ENCODE measurements at regions not wholly inside any gene's neighbourhood (a gene's known extent, or its start where the extent isn't known, plus 50 kb on each side); places are given as distances from the start of the nearest gene placed in this dataset.

DNA sequence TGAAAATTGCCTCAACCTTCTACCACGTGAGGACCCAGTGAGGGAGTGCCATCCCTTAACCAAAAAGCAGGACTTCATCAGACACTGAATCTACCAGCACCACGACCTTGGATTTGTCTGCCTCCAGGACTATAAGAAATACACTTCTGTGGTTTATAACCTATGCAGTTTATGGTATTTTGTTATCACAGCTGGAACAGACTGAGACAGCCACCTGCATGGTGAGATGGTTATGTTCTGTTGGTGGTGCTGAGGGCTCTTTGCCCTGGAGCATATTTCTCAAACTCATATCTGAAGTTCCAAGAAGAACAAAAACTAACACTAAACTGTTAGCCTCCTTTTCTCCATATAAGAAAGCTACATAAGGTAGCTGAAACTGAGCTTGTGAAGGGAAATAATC lies 69.8 kb upstream of the RGS18 start:
- no peak overlapping the region for H3K4me3 ChIP-seq (ENCODE audit: low read depth, low read length)
- TF ChIP-seq, protein P1, sequence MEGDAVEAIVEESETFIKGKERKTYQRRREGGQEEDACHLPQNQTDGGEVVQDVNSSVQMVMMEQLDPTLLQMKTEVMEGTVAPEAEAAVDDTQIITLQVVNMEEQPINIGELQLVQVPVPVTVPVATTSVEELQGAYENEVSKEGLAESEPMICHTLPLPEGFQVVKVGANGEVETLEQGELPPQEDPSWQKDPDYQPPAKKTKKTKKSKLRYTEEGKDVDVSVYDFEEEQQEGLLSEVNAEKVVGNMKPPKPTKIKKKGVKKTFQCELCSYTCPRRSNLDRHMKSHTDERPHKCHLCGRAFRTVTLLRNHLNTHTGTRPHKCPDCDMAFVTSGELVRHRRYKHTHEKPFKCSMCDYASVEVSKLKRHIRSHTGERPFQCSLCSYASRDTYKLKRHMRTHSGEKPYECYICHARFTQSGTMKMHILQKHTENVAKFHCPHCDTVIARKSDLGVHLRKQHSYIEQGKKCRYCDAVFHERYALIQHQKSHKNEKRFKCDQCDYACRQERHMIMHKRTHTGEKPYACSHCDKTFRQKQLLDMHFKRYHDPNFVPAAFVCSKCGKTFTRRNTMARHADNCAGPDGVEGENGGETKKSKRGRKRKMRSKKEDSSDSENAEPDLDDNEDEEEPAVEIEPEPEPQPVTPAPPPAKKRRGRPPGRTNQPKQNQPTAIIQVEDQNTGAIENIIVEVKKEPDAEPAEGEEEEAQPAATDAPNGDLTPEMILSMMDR (IDR thresholded peaks at IDR 0.05; ENCODE audit: borderline replicate concordance, insufficient read depth, low read depth, low read length): no peak

DNA sequence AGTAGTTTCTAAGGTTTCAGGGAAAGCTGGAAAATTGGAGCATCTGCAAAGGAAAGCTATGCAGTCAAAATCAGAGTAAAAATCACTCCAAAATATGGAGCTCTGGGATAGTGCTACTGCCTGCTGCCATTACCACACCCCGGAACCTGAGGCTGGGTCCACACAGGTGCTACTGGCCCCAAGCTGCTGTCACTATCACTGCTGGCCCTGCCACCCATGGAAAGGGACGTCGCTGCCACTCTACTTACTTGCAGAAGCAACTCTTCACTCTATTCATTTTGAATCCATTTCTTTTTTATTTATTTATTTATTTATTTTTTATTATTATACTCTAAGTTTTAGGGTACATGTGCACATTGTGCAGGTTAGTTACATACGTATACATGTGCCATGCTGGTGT lies 60.3 kb upstream of the RGS18 start:
- TF ChIP-seq, protein P1 (IDR thresholded peaks at IDR 0.05; ENCODE audit: borderline replicate concordance, insufficient read depth, low read depth, low read length): no peak
- no peak overlapping the region for H3K4me3 ChIP-seq (ENCODE audit: low read depth, low read length)

DNA sequence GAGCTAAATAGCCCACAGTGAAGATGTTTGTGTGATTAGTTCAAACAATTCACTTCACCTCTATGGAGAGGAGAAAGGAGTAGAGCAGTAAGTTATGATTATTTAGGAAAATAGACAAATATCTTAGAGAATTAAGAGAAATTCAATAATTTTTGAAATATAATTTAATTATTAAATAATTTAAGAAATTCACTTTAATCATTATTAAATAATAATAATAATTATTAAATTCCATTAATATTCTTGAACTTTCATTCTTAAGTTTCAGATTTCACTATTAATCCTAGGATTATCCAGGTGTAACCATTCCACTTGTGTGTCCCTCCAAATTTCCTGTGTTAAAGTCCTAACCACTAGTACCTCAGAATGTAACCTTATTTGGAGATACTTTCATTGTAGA lies 58.9 kb upstream of the RGS18 start:
- TF ChIP-seq, protein P1 (IDR thresholded peaks at IDR 0.05; ENCODE audit: borderline replicate concordance, insufficient read depth, low read depth, low read length): no peak
- H3K4me3 ChIP-seq (ENCODE audit: low read depth, low read length): no peak overlapping the region

DNA sequence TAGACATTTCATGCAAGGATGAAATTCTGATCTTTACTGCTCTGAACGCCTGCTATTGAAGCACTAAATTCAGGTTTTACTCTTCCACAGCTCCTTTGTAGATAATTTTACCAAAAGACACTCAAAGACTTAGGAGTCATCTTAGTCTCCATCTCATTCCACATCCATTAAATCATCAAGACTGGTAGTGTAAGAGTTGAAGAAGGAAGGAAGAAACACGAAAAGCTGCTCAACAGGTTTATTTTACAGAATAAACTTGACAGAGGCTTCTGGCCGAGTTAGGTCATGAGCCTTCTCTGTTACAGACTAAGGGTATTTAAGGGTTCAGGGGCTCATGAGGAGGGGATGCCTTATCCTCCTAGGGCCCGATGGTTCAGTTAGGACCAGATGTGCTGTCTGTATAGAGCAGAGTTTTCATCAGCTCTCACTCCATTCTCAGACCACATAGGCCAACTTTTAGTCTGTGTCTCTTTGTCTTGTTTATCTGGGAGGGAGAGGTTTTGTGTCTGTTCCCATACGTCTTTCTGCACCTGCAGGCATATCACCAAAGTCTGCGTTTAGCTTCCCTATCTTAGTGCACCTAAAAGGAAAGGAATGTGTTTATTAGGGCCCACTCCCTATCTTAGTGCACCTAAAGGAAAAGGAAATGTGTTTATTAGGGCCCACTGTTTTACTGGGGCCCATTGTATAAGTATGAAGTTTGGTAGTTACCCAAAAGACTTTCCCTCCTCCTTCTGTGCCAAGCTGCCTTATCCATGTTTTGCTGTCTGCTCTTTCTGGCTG lies 57.4 kb upstream of the RGS18 start:
- TF ChIP-seq, protein P1 (IDR thresholded peaks at IDR 0.05; ENCODE audit: borderline replicate concordance, insufficient read depth, low read depth, low read length): no peak

DNA sequence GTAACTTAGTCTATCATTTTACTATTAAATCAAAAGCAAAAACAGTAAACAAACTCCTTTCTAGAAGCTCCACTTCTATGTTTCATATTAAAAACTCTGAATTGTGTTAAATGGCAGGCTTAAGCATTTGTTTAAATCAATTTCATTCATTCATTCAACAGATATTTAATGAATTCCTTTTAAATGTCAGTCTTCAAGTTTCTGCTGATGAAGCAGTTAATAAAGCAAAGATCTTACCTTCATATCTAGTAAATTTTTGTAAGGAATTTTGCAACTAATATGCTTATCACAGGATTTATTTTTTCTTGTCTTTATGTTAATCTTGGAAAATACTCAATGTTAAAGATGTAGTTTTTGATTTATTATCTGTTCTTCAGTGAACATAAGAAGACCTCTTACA lies 54.1 kb upstream of the RGS18 start:
- no peak overlapping the region for H3K4me3 ChIP-seq (ENCODE audit: low read depth, low read length)
- TF ChIP-seq, protein P1 (IDR thresholded peaks at IDR 0.05; ENCODE audit: borderline replicate concordance, insufficient read depth, low read depth, low read length): no peak

More for the DNA sequence above, 57.4 kb upstream of the RGS18 start:
- H3K4me3 ChIP-seq (ENCODE audit: low read depth, low read length): no peak overlapping the region

DNA sequence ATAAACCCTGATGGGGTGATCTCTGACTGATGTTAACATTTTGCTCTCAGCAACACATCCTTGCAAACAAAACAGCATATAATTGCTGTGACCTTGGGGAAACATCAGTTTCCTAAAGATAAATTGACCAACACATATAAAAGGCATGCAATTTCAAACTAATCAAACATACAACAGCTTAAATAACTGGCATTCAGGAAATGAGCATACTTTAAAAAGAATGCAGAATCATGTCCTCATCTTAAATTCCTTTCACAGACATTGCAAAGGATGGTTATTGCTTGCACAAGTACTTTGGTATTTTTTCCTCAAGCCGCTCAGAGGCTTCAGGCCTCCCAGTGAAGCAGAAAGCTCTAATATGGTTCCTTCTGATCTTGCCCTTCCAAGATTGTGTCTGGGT lies 53.4 kb upstream of the RGS18 start:
- no peak overlapping the region for H3K4me3 ChIP-seq (ENCODE audit: low read depth, low read length)
- TF ChIP-seq, protein P1 (IDR thresholded peaks at IDR 0.05; ENCODE audit: borderline replicate concordance, insufficient read depth, low read depth, low read length): no peak

DNA sequence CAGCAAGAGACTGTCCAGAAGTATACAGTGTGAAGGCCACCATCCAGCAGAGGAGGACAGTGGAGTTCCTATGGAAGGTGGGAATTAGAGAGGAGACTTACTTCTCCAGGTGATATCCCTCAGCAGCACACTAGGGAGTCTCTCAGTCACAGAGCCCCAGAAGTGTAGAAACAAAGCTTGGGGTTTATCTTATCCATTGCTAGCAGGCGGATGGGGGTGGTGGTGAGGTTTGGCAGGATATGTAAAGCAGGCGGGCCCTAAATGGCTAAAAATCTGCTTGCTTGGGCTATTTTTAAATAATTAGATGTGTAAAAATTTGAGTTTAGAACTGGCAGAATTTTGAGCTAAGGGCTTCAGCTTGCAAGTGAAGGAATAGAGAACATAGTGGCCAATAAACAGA lies 50.1 kb upstream of the RGS18 start:
- TF ChIP-seq, protein P1 (IDR thresholded peaks at IDR 0.05; ENCODE audit: borderline replicate concordance, insufficient read depth, low read depth, low read length): no peak
- no peak overlapping the region for H3K4me3 ChIP-seq (ENCODE audit: low read depth, low read length)

Data from GM12875 (cell line).